Neuron (in vitro differentiated cells): ENCODE measurements at regions not wholly inside any gene's neighbourhood (a gene's known extent, or its start where the extent isn't known, plus 50 kb on each side); places are given as distances from the start of the nearest gene placed in this dataset.

ENCODE experiments used
- H2AFZ ChIP-seq: one replicate; pipeline ENCODE4 v1.6.1; 2013; ENCODE audit warnings: low read depth, mild to moderate bottlenecking, inconsistent platforms, low read length, moderate library complexity
- H3K27me3 ChIP-seq: one replicate; pipeline ENCODE4 v1.6.1; 2013; ENCODE audit warnings: low read length; ENCODE audit not compliant: insufficient read depth
- H3K36me3 ChIP-seq: one replicate; pipeline ENCODE4 v1.6.1; 2013; ENCODE audit warnings: low read length; ENCODE audit not compliant: insufficient read depth
- H3K4me1 ChIP-seq: one replicate; pipeline ENCODE4 v1.6.1; 2013; ENCODE audit warnings: low read length; ENCODE audit not compliant: insufficient read depth
- H3K4me3 ChIP-seq: 2 replicates; pipeline ENCODE4 v1.5.1; 2013; ENCODE audit warnings: mild to moderate bottlenecking, low read length, moderate library complexity
- H3K9me3 ChIP-seq: one replicate; pipeline ENCODE4 v1.6.1; 2013; ENCODE audit warnings: low read length

- H2AFZ ChIP-seq = no peak overlapping the region
- no peaks in the 10 kb centered on the region for H3K4me1 ChIP-seq
- H3K4me3 ChIP-seq = no peak overlapping the region
- H3K36me3 ChIP-seq = no peaks in the 10 kb centered on the region
- H3K9me3 ChIP-seq = no peaks in the 10 kb centered on the region
- H3K27me3 ChIP-seq = no peaks in the 10 kb centered on the region
These were observed 76.2 kb upstream of the MPP7 start for GRCh38 chr10:28378986-28379585.

- Histone ChIP-seq H3K4me3 (no peak overlapping the region), H3K27me3 (no peaks in the 10 kb centered on the region), H3K4me1 (peaks cover 6% of the 10 kb centered on the region), H3K9me3 (no peaks in the 10 kb centered on the region), H3K36me3 (no peaks in the 10 kb centered on the region), H2AFZ (no peak overlapping the region)
These were observed 78.6 kb upstream of the MPP7 start for GRCh38 chr10:28381466-28381865.

GRCh38 chr10:28381903-28382347 lies 79.1 kb upstream of the MPP7 start:
- Histone ChIP-seq H3K27me3 (no peaks in the 10 kb centered on the region), H3K9me3 (no peaks in the 10 kb centered on the region), H3K36me3 (no peaks in the 10 kb centered on the region), H3K4me3 (no peak overlapping the region), H3K4me1 (peaks cover 10% of the 10 kb centered on the region), H2AFZ (no peak overlapping the region)

GRCh38 chr10:28382525-28383269 lies 79.8 kb upstream of the MPP7 start:
- no peaks in the 10 kb centered on the region for H3K27me3 ChIP-seq
- H3K36me3 ChIP-seq = no peaks in the 10 kb centered on the region
- H3K4me3 ChIP-seq = no peak overlapping the region
- peaks cover 14% of the 10 kb centered on the region for H3K4me1 ChIP-seq
- H3K9me3 ChIP-seq = no peaks in the 10 kb centered on the region
- no peak overlapping the region for H2AFZ ChIP-seq

- no peak overlapping the region for H2AFZ ChIP-seq
- H3K9me3 ChIP-seq = no peaks in the 10 kb centered on the region
- no peak overlapping the region for H3K4me3 ChIP-seq
- H3K36me3 ChIP-seq = no peaks in the 10 kb centered on the region
- H3K27me3 ChIP-seq = no peaks in the 10 kb centered on the region
- H3K4me1 ChIP-seq = peaks cover 14% of the 10 kb centered on the region
These were observed 81.7 kb upstream of the MPP7 start for GRCh38 chr10:28384557-28384956.

GRCh38 chr10:28385748-28386502 lies 83.1 kb upstream of the MPP7 start:
- Histone ChIP-seq H3K36me3 (no peaks in the 10 kb centered on the region), H3K9me3 (no peaks in the 10 kb centered on the region), H3K4me1 (peaks cover 14% of the 10 kb centered on the region), H3K27me3 (no peaks in the 10 kb centered on the region), H3K4me3 (peak overlapping the region; percentile 11), H2AFZ (peak overlapping the region; percentile 6)

GRCh38 chr10:28386503-28386868 lies 83.6 kb upstream of the MPP7 start:
- H3K27me3 ChIP-seq = no peaks in the 10 kb centered on the region
- H3K4me1 ChIP-seq = peaks cover 14% of the 10 kb centered on the region
- H2AFZ ChIP-seq = peak overlapping the region; percentile 6
- H3K36me3 ChIP-seq = no peaks in the 10 kb centered on the region
- peak overlapping the region; percentile 11 for H3K4me3 ChIP-seq
- H3K9me3 ChIP-seq = no peaks in the 10 kb centered on the region

- Histone ChIP-seq H2AFZ (no peak overlapping the region), H3K4me3 (no peak overlapping the region), H3K4me1 (peaks cover 14% of the 10 kb centered on the region), H3K36me3 (no peaks in the 10 kb centered on the region), H3K27me3 (no peaks in the 10 kb centered on the region), H3K9me3 (peaks cover 2% of the 10 kb centered on the region)
These were observed 84.3 kb upstream of the MPP7 start for GRCh38 chr10:28387140-28387539.

- no peak overlapping the region for H2AFZ ChIP-seq
- H3K36me3 ChIP-seq = no peaks in the 10 kb centered on the region
- no peak overlapping the region for H3K4me3 ChIP-seq
- H3K4me1 ChIP-seq = peaks cover 10% of the 10 kb centered on the region
- H3K9me3 ChIP-seq = peaks cover 3% of the 10 kb centered on the region
- no peaks in the 10 kb centered on the region for H3K27me3 ChIP-seq
These were observed 88.4 kb upstream of the MPP7 start for GRCh38 chr10:28391283-28391682.

GRCh38 chr10:28393956-28394568 lies 91.2 kb upstream of the MPP7 start:
- Histone ChIP-seq H3K4me1 (no peaks in the 10 kb centered on the region), H3K9me3 (peaks cover 3% of the 10 kb centered on the region), H3K36me3 (no peaks in the 10 kb centered on the region), H2AFZ (no peak overlapping the region), H3K4me3 (no peak overlapping the region), H3K27me3 (no peaks in the 10 kb centered on the region)

GRCh38 chr10:28396331-28396730 lies 93.5 kb upstream of the MPP7 start:
- Histone ChIP-seq H3K4me1 (no peaks in the 10 kb centered on the region), H3K4me3 (no peak overlapping the region), H3K27me3 (no peaks in the 10 kb centered on the region)

GRCh38 chr10:28397229-28397628 lies 94.4 kb upstream of the MPP7 start:
- no peak overlapping the region for H2AFZ ChIP-seq
- no peaks in the 10 kb centered on the region for H3K36me3 ChIP-seq
- H3K4me1 ChIP-seq = no peaks in the 10 kb centered on the region
- no peaks in the 10 kb centered on the region for H3K27me3 ChIP-seq
- no peaks in the 10 kb centered on the region for H3K9me3 ChIP-seq
- no peak overlapping the region for H3K4me3 ChIP-seq

More at GRCh38 chr10:28396331-28396730, 93.5 kb upstream of the MPP7 start:
- Histone ChIP-seq H2AFZ (no peak overlapping the region), H3K36me3 (no peaks in the 10 kb centered on the region), H3K9me3 (peaks cover 3% of the 10 kb centered on the region)

- peaks cover 5% of the 10 kb centered on the region for H3K27me3 ChIP-seq
- no peaks in the 10 kb centered on the region for H3K36me3 ChIP-seq
- H2AFZ ChIP-seq = no peak overlapping the region
- no peaks in the 10 kb centered on the region for H3K4me1 ChIP-seq
- no peak overlapping the region for H3K4me3 ChIP-seq
- no peaks in the 10 kb centered on the region for H3K9me3 ChIP-seq
These were observed 97.3 kb upstream of the MPP7 start for GRCh38 chr10:28400176-28400575.
